ENCODE measurements at regions not wholly inside any gene's neighbourhood (a gene's known extent, or its start where the extent isn't known, plus 50 kb on each side); places are given as distances from the start of the nearest gene placed in this dataset.

- Histone ChIP-seq H3K27ac (ENCODE audit: low read depth, low read length, poor library complexity, severe bottlenecking) (no peak overlapping the region), H3K36me3 (ENCODE audit: insufficient read depth, low read length, poor library complexity, severe bottlenecking) (no peaks in the 10 kb centered on the region), H3K27me3 (replicated peaks; ENCODE audit: insufficient read depth, low read depth, low read length, poor library complexity) (no peaks in the 10 kb centered on the region), H3K4me1 (ENCODE audit: insufficient read depth, low read length, poor library complexity, severe bottlenecking) (no peaks in the 10 kb centered on the region), H3K9me3 (ENCODE audit: low read depth, low read length, poor library complexity, severe bottlenecking) (no peaks in the 10 kb centered on the region), H3K4me3 (ENCODE audit: low read depth, low read length, poor library complexity, severe bottlenecking) (no peak overlapping the region)
- POLR2A ChIA-PET (ENCODE audit: low non-redundant PET), result no interaction called here
- DNase-seq (ENCODE audit: low spot score), result no peak
- no TSS peak for BruUV-seq (replicated peaks)
- intact Hi-C loops (cut with micrococcal nuclease; ENCODE audit: unreplicated experiment), result no loop called here
- CTCF ChIA-PET, result no interaction called here
- TF ChIP-seq, protein P1, sequence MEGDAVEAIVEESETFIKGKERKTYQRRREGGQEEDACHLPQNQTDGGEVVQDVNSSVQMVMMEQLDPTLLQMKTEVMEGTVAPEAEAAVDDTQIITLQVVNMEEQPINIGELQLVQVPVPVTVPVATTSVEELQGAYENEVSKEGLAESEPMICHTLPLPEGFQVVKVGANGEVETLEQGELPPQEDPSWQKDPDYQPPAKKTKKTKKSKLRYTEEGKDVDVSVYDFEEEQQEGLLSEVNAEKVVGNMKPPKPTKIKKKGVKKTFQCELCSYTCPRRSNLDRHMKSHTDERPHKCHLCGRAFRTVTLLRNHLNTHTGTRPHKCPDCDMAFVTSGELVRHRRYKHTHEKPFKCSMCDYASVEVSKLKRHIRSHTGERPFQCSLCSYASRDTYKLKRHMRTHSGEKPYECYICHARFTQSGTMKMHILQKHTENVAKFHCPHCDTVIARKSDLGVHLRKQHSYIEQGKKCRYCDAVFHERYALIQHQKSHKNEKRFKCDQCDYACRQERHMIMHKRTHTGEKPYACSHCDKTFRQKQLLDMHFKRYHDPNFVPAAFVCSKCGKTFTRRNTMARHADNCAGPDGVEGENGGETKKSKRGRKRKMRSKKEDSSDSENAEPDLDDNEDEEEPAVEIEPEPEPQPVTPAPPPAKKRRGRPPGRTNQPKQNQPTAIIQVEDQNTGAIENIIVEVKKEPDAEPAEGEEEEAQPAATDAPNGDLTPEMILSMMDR (conservative IDR thresholded peaks at IDR 0.05; ENCODE audit: low read depth, low read length), result no peak
- TF ChIP-seq EZH2 (IDR thresholded peaks at IDR 0.05; ENCODE audit: borderline replicate concordance, low read depth, low read length, poor library complexity, severe bottlenecking), result no peak
Observed at GRCh38 chr16:87146676-87147075, 170.5 kb downstream of the C16orf95 start.

- POLR2A ChIA-PET (ENCODE audit: low non-redundant PET), result no interaction called here
- Histone ChIP-seq H3K36me3 (ENCODE audit: insufficient read depth, low read length, poor library complexity, severe bottlenecking) (no peaks in the 10 kb centered on the region), H3K27me3 (replicated peaks; ENCODE audit: insufficient read depth, low read depth, low read length, poor library complexity) (no peaks in the 10 kb centered on the region), H3K9me3 (ENCODE audit: low read depth, low read length, poor library complexity, severe bottlenecking) (no peaks in the 10 kb centered on the region), H3K4me1 (ENCODE audit: insufficient read depth, low read length, poor library complexity, severe bottlenecking) (no peaks in the 10 kb centered on the region), H3K4me3 (ENCODE audit: low read depth, low read length, poor library complexity, severe bottlenecking) (no peak overlapping the region), H3K27ac (ENCODE audit: low read depth, low read length, poor library complexity, severe bottlenecking) (no peak overlapping the region)
- CTCF ChIA-PET, result no interaction called here
- no peak for DNase-seq (ENCODE audit: low spot score)
- no TSS peak for BruUV-seq (replicated peaks)
- intact Hi-C loops (cut with micrococcal nuclease; ENCODE audit: unreplicated experiment), result no loop called here
- TF ChIP-seq, protein P1 (conservative IDR thresholded peaks at IDR 0.05; ENCODE audit: low read depth, low read length), result no peak
- no peak for TF ChIP-seq EZH2 (IDR thresholded peaks at IDR 0.05; ENCODE audit: borderline replicate concordance, low read depth, low read length, poor library complexity, severe bottlenecking)
Observed at GRCh38 chr16:87149051-87149450, 168.1 kb downstream of the C16orf95 start.

GRCh38 chr16:87150262-87150661, 166.9 kb downstream of the C16orf95 start:
- no TSS peak for BruUV-seq (replicated peaks)
- CTCF ChIA-PET, result no interaction called here
- intact Hi-C loops (cut with micrococcal nuclease; ENCODE audit: unreplicated experiment), result no loop called here
- Histone ChIP-seq H3K4me3 (ENCODE audit: low read depth, low read length, poor library complexity, severe bottlenecking) (no peak overlapping the region), H3K36me3 (ENCODE audit: insufficient read depth, low read length, poor library complexity, severe bottlenecking) (no peaks in the 10 kb centered on the region), H3K27me3 (replicated peaks; ENCODE audit: insufficient read depth, low read depth, low read length, poor library complexity) (no peaks in the 10 kb centered on the region), H3K27ac (ENCODE audit: low read depth, low read length, poor library complexity, severe bottlenecking) (no peak overlapping the region), H3K9me3 (ENCODE audit: low read depth, low read length, poor library complexity, severe bottlenecking) (no peaks in the 10 kb centered on the region), H3K4me1 (ENCODE audit: insufficient read depth, low read length, poor library complexity, severe bottlenecking) (no peaks in the 10 kb centered on the region)
- DNase-seq (ENCODE audit: low spot score), result no peak
- TF ChIP-seq EZH2 (IDR thresholded peaks at IDR 0.05; ENCODE audit: borderline replicate concordance, low read depth, low read length, poor library complexity, severe bottlenecking), result no peak
- POLR2A ChIA-PET (ENCODE audit: low non-redundant PET), result no interaction called here

DNA sequence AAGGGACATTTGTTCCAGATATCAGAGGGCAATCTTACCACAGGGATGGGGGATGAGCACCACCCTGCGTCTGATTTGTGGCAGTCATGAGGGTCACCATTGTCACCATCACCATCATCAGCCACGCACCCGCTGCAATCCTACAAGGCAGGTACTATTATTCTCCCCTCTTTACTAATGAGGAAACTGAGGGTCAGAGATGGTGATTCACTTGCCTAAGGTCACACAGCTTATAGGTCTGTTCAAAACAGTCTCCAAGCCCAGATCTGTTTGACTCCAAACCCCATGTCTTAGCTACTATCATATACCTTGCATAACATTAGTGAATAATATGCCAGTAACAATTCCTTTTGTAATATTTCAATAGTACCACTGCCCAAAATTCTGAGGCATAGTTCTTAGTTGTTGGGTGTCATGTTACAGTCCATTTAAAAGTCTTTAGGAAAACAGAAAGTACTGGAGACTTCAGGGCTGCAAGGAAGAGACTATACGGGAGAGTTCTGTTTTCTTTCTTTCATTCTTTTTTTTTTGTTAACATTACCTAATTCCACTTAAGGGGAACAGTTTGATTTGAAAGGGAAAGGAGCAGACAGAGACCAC, 166.4 kb downstream of the C16orf95 start:
- H3K4me3 ChIP-seq (ENCODE audit: low read depth, low read length, poor library complexity, severe bottlenecking), result no peak overlapping the region
- no TSS peak for BruUV-seq (replicated peaks)
- no peaks in the 10 kb centered on the region for H3K4me1 ChIP-seq (ENCODE audit: insufficient read depth, low read length, poor library complexity, severe bottlenecking)
- POLR2A ChIA-PET (ENCODE audit: low non-redundant PET), result no interaction called here
- CTCF ChIA-PET, result no interaction called here
- H3K9me3 ChIP-seq (ENCODE audit: low read depth, low read length, poor library complexity, severe bottlenecking), result no peaks in the 10 kb centered on the region
- intact Hi-C loops (cut with micrococcal nuclease; ENCODE audit: unreplicated experiment), result no loop called here
- no peak for DNase-seq (ENCODE audit: low spot score)
- TF ChIP-seq EZH2 (IDR thresholded peaks at IDR 0.05; ENCODE audit: borderline replicate concordance, low read depth, low read length, poor library complexity, severe bottlenecking), result no peak
- TF ChIP-seq, protein P1 (conservative IDR thresholded peaks at IDR 0.05; ENCODE audit: low read depth, low read length), result no peak
- H3K27me3 ChIP-seq (replicated peaks; ENCODE audit: insufficient read depth, low read depth, low read length, poor library complexity), result no peaks in the 10 kb centered on the region
- H3K27ac ChIP-seq (ENCODE audit: low read depth, low read length, poor library complexity, severe bottlenecking), result no peak overlapping the region
- H3K36me3 ChIP-seq (ENCODE audit: insufficient read depth, low read length, poor library complexity, severe bottlenecking), result no peaks in the 10 kb centered on the region
